GM12872 (cell line): ENCODE measurements at regions not wholly inside any gene's neighbourhood (a gene's known extent, or its start where the extent isn't known, plus 50 kb on each side); places are given as distances from the start of the nearest gene placed in this dataset.

Source experiments
- CTCF ChIP-seq: IDR thresholded peaks from 3 replicates; pipeline ENCODE4 v1.5.1; 2011; ENCODE audit warnings: low read depth, mild to moderate bottlenecking, low read length, moderate library complexity; ENCODE audit not compliant: insufficient read depth

- no peak for TF ChIP-seq CTCF
Observed at GRCh38 chr2:242054881-242055801, 185.6 kb downstream of the RTP5 start.

DNA sequence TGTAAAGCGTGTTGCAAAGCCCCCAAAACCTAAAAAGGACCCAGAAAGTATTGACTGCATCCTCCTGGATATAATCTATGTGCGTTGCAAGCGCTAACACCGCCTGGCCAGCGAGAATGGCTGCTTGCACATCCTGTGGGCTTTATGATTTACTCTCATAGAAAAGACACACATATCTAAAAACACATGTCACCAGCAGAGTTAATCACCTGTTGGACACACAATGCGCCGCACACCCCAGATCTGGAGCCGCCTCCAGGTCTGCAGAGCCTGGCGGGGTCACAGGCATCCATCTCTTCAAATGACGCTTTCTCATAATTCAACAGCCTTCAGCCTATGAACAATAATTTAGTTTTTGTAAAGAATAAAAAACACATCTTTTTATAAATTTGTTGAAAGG lies 186.5 kb downstream of the RTP5 start:
- TF ChIP-seq CTCF: no peak

- no peak for TF ChIP-seq CTCF
Observed at GRCh38 chr2:242056785-242057184, 187.3 kb downstream of the RTP5 start.

DNA sequence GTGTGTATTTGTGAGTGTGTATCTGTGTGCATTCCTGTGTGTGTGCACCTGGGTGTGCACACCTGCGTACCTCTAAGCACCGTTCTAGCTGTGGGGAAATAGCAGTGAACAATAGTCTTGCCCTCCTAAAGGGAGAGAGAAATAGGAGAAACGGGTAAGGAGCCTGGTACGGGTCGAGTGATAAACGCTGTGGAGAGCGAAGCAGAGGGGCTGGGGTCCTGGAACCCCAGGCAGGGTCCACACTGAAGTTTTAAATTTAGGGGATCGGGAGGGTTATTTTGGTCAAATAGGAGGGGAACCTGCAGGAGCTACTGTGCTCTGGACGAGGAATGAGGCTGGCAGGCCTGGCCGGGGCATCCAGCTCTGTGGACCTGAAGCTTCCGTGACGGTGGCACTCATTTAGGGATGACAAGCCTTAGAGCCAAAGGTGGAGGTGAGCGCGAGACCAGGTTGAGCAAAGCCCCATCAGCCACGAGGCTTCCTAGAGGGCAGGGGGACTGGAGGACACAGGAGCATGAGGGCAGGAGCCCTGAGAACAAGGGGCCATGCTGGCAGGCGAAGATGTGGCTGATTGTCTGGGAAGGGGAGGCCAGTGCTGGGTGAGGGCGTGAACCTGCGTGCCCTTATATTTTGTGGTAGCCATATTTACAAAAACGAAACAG lies 188.0 kb downstream of the RTP5 start:
- no peak for TF ChIP-seq CTCF

GRCh38 chr2:242058116-242058680 lies 188.7 kb downstream of the RTP5 start:
- TF ChIP-seq CTCF: no peak

DNA sequence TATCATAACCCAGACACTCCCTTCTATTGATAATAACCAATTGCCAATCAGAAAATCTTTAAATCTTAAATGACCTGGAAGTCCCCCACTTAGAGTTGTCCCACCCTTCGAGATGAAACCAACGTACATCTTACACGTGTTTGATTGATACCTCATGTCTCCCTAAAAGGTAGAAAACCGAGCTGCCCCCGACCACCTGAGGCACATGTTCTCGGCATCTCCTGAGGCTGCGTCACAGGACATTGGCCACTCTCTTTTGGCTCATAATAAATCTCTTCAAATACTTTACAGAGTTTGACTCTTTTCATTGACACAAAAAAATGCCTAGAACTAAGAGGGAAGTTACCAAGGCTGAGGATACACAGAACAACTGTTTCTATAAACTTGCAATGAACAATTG lies 190.0 kb downstream of the RTP5 start:
- TF ChIP-seq CTCF: no peak

- no peak for TF ChIP-seq CTCF
Observed at GRCh38 chr2:242060212-242060835, 190.8 kb downstream of the RTP5 start.
